ENCODE measurements at regions not wholly inside any gene's neighbourhood (a gene's known extent, or its start where the extent isn't known, plus 50 kb on each side); places are given as distances from the start of the nearest gene placed in this dataset.

GRCh38 chr12:83476695-83477690, 790.3 kb downstream of the TMTC2 start:
- Mint-ChIP-seq H3K9me3 (no peaks in the 10 kb centered on the region), H3K27ac (no peak overlapping the region), H3K27me3 (ENCODE audit: low read depth) (no peaks in the 10 kb centered on the region), H3K4me3 (no peak overlapping the region), H3K36me3 (ENCODE audit: low read depth) (no peaks in the 10 kb centered on the region), H3K4me1 (no peaks in the 10 kb centered on the region)
- TF ChIP-seq CTCF (IDR thresholded peaks at IDR 0.05; ENCODE audit: unreplicated experiment in 3 of 3), result no peak

- TF ChIP-seq CTCF (IDR thresholded peaks at IDR 0.05; ENCODE audit: unreplicated experiment in 3 of 3), result no peak
- no peak overlapping the region for H3K4me3 Mint-ChIP-seq
- no peaks in the 10 kb centered on the region for H3K36me3 Mint-ChIP-seq (ENCODE audit: low read depth)
- no peak overlapping the region for H3K27ac Mint-ChIP-seq
- no peaks in the 10 kb centered on the region for H3K27me3 Mint-ChIP-seq (ENCODE audit: low read depth)
- H3K4me1 Mint-ChIP-seq, result no peaks in the 10 kb centered on the region
- H3K9me3 Mint-ChIP-seq, result no peaks in the 10 kb centered on the region
These were observed 789.3 kb downstream of the TMTC2 start for GRCh38 chr12:83476006-83476405.

- Mint-ChIP-seq H3K4me3 (no peak overlapping the region), H3K4me1 (no peaks in the 10 kb centered on the region), H3K27ac (no peak overlapping the region), H3K9me3 (no peaks in the 10 kb centered on the region), H3K36me3 (ENCODE audit: low read depth) (no peaks in the 10 kb centered on the region), H3K27me3 (ENCODE audit: low read depth) (no peaks in the 10 kb centered on the region)
- TF ChIP-seq CTCF (IDR thresholded peaks at IDR 0.05; ENCODE audit: unreplicated experiment in 3 of 3), result no peak
These were observed 787.7 kb downstream of the TMTC2 start for GRCh38 chr12:83474369-83474768.

- H3K27ac Mint-ChIP-seq, result no peak overlapping the region
- H3K9me3 Mint-ChIP-seq, result no peaks in the 10 kb centered on the region
- H3K4me1 Mint-ChIP-seq, result no peaks in the 10 kb centered on the region
- H3K36me3 Mint-ChIP-seq (ENCODE audit: low read depth), result no peaks in the 10 kb centered on the region
- no peaks in the 10 kb centered on the region for H3K27me3 Mint-ChIP-seq (ENCODE audit: low read depth)
- no peak for TF ChIP-seq CTCF (IDR thresholded peaks at IDR 0.05; ENCODE audit: unreplicated experiment in 3 of 3)
- H3K4me3 Mint-ChIP-seq, result no peak overlapping the region
These were observed 786.8 kb downstream of the TMTC2 start for GRCh38 chr12:83473408-83474095.

- no peak for TF ChIP-seq CTCF (IDR thresholded peaks at IDR 0.05; ENCODE audit: unreplicated experiment in 3 of 3)
- H3K9me3 Mint-ChIP-seq, result no peaks in the 10 kb centered on the region
- H3K27me3 Mint-ChIP-seq (ENCODE audit: low read depth), result no peaks in the 10 kb centered on the region
- no peaks in the 10 kb centered on the region for H3K4me1 Mint-ChIP-seq
- H3K4me3 Mint-ChIP-seq, result no peak overlapping the region
- H3K36me3 Mint-ChIP-seq (ENCODE audit: low read depth), result no peaks in the 10 kb centered on the region
- H3K27ac Mint-ChIP-seq, result no peak overlapping the region
These were observed 786.1 kb downstream of the TMTC2 start for GRCh38 chr12:83472772-83473171.
